HEK293 (cell line): ENCODE measurements at regions not wholly inside any gene's neighbourhood (a gene's known extent, or its start where the extent isn't known, plus 50 kb on each side); places are given as distances from the start of the nearest gene placed in this dataset.

Experiments
- CTCF ChIA-PET: fragments of 350-600 bp; formaldehyde crosslinking; extraction: SDS; loops from one replicate; lab custom pipeline; 2021; ENCODE audit warnings: antibody characterized with exemption; lab: Yijun Ruan, JAX
- POLR2A ChIA-PET: fragments of 300-600 bp; formaldehyde crosslinking; extraction: SDS; loops from one replicate; lab custom pipeline; 2020; ENCODE audit warnings: antibody characterized with exemption, inconsistent platforms; lab: Yijun Ruan, JAX
- H3K27ac ChIP-seq: fragments of 200-500 bp; sonication (Bioruptor generic); 2 replicates; pipeline ENCODE4 v1.5.1; 2014; ENCODE audit warnings: low read depth, low read length, control low read depth, inconsistent platforms; ENCODE audit errors: extremely low read depth
- H3K36me3 ChIP-seq, 2 experiments: fragments of 200-500 bp in 1 of 2; sonication (Bioruptor generic) in 1 of 2; 1 replicate in 1 of 2; 2 replicates in 1 of 2; pipeline ENCODE4 v1.5.1; 2014 to 2017; ENCODE audit warnings: inconsistent platforms in 2 of 2, low read length in 2 of 2; ENCODE audit not compliant: control insufficient read depth in 2 of 2, insufficient read depth in 1 of 2
- H3K4me1 ChIP-seq: fragments of 200-500 bp; sonication (Bioruptor generic); 2 replicates; pipeline ENCODE4 v1.5.1; 2014; ENCODE audit warnings: mild to moderate bottlenecking, low read length, inconsistent platforms; ENCODE audit not compliant: control insufficient read depth, insufficient read depth
- H3K4me3 ChIP-seq: 2 replicates; pipeline ENCODE4 v1.5.1; 2011; ENCODE audit warnings: low read depth, mild to moderate bottlenecking, control low read depth, low read length, moderate library complexity
- H3K9me3 ChIP-seq: fragments of 200-500 bp; sonication (Bioruptor generic); 2 replicates; pipeline ENCODE4 v1.5.1; 2014; ENCODE audit warnings: low read depth, low read length, inconsistent platforms; ENCODE audit not compliant: control insufficient read depth, insufficient read depth
- MYNN ChIP-seq: fragments of 450-650 bp; formaldehyde crosslinking; IDR thresholded peaks from 2 replicates; pipeline ENCODE4 v1.5.1; 2016; ENCODE audit warnings: missing biosample characterization, missing genetic modification characterization, borderline replicate concordance
- PRDM10 ChIP-seq: fragments of 450-650 bp; formaldehyde crosslinking; IDR thresholded peaks from 2 replicates; pipeline ENCODE4 v1.5.1; 2016; ENCODE audit warnings: missing biosample characterization, missing genetic modification characterization
- SCRT2 ChIP-seq: fragments of 450-650 bp; formaldehyde crosslinking; IDR thresholded peaks from 2 replicates; pipeline ENCODE4 v1.5.1; 2016; ENCODE audit warnings: missing biosample characterization, missing genetic modification characterization
- ZBTB7A ChIP-seq: fragments of 450-650 bp; formaldehyde crosslinking; IDR thresholded peaks from 2 replicates; pipeline ENCODE4 v1.5.1; 2016; ENCODE audit warnings: low read depth, missing biosample characterization, missing genetic modification characterization
- ZNF155 ChIP-seq: fragments of 450-650 bp; formaldehyde crosslinking; IDR thresholded peaks from 2 replicates; pipeline ENCODE4 v1.5.1; 2016; ENCODE audit warnings: missing biosample characterization, missing genetic modification characterization
- ZNF169 ChIP-seq: fragments of 450-650 bp; formaldehyde crosslinking; IDR thresholded peaks from 2 replicates; pipeline ENCODE4 v1.5.1; 2016; ENCODE audit warnings: missing biosample characterization, missing genetic modification characterization
- ZNF19 ChIP-seq: fragments of 450-650 bp; formaldehyde crosslinking; IDR thresholded peaks from 2 replicates; pipeline ENCODE4; 2016; ENCODE audit warnings: missing biosample characterization, missing genetic modification characterization, low read depth
- ZNF211 ChIP-seq: fragments of 450-650 bp; formaldehyde crosslinking; IDR thresholded peaks from 2 replicates; pipeline ENCODE4 v1.5.1; 2016; ENCODE audit warnings: low read depth, missing biosample characterization, missing genetic modification characterization
- ZNF214 ChIP-seq: fragments of 450-650 bp; formaldehyde crosslinking; IDR thresholded peaks from 2 replicates; pipeline ENCODE4 v1.5.1; 2017; ENCODE audit warnings: missing biosample characterization, mild to moderate bottlenecking, missing genetic modification characterization, borderline replicate concordance
- ZNF239 ChIP-seq: fragments of 450-650 bp; formaldehyde crosslinking; IDR thresholded peaks from 2 replicates; pipeline ENCODE4 v1.5.1; 2016; ENCODE audit warnings: missing biosample characterization, missing genetic modification characterization
- ZNF302 ChIP-seq: fragments of 450-650 bp; formaldehyde crosslinking; IDR thresholded peaks from 2 replicates; pipeline ENCODE4 v1.5.1; 2016; ENCODE audit warnings: missing biosample characterization, missing genetic modification characterization, low read depth
- ZNF48 ChIP-seq: fragments of 450-650 bp; formaldehyde crosslinking; IDR thresholded peaks from 2 replicates; pipeline ENCODE4 v1.5.1; 2016; ENCODE audit warnings: missing biosample characterization, missing genetic modification characterization
- ZNF488 ChIP-seq: fragments of 450-650 bp; formaldehyde crosslinking; IDR thresholded peaks from 2 replicates; pipeline ENCODE4 v1.5.1; 2016; ENCODE audit warnings: missing biosample characterization, missing genetic modification characterization
- ZNF514 ChIP-seq: fragments of 450-650 bp; formaldehyde crosslinking; IDR thresholded peaks from 2 replicates; pipeline ENCODE4 v1.5.1; 2016; ENCODE audit warnings: missing biosample characterization, missing genetic modification characterization
- ZNF521 ChIP-seq: fragments of 450-650 bp; formaldehyde crosslinking; IDR thresholded peaks from 2 replicates; pipeline ENCODE4 v1.5.1; 2017; ENCODE audit warnings: missing biosample characterization, mild to moderate bottlenecking, missing genetic modification characterization
- ZNF548 ChIP-seq: fragments of 450-650 bp; formaldehyde crosslinking; IDR thresholded peaks from 2 replicates; pipeline ENCODE4 v1.5.1; 2016; ENCODE audit warnings: missing biosample characterization, missing genetic modification characterization
- ZNF670 ChIP-seq: fragments of 450-650 bp; formaldehyde crosslinking; IDR thresholded peaks from 2 replicates; pipeline ENCODE4 v1.5.1; 2016; ENCODE audit warnings: missing biosample characterization, missing genetic modification characterization, low read depth
- ZNF677 ChIP-seq: fragments of 450-650 bp; IDR thresholded peaks from 2 replicates; pipeline ENCODE4 v1.5.0; 2018; ENCODE audit warnings: missing biosample characterization, mild to moderate bottlenecking, missing genetic modification characterization, moderate library complexity
- ZNF768 ChIP-seq: fragments of 450-650 bp; formaldehyde crosslinking; IDR thresholded peaks from 2 replicates; pipeline ENCODE4 v1.5.1; 2018; ENCODE audit warnings: missing biosample characterization, mild to moderate bottlenecking, missing genetic modification characterization
- ZNF792 ChIP-seq: fragments of 450-650 bp; formaldehyde crosslinking; IDR thresholded peaks from 2 replicates; pipeline ENCODE4 v1.5.1; 2016; ENCODE audit warnings: missing biosample characterization, missing genetic modification characterization
- ZNF830 ChIP-seq: fragments of 450-650 bp; IDR thresholded peaks from 2 replicates; pipeline ENCODE4 v1.5.0; 2018; ENCODE audit warnings: missing biosample characterization, missing genetic modification characterization, low read depth, mild to moderate bottlenecking, moderate library complexity
- TF ChIP-seq, protein P1 (sequence below): fragments of 450-650 bp; formaldehyde crosslinking; IDR thresholded peaks from 2 replicates; pipeline ENCODE4 v1.5.1; 2016; ENCODE audit warnings: missing biosample characterization, missing genetic modification characterization

- Histone ChIP-seq H3K36me3 (no peaks in the 10 kb centered on the region), H3K27ac (no peak overlapping the region), H3K4me1 (no peaks in the 10 kb centered on the region), H3K4me3 (no peak overlapping the region)
- CTCF ChIA-PET: no interaction called here
- POLR2A ChIA-PET: no interaction called here
- TF ChIP-seq ZNF155 (no peak), MYNN (tag by site-specific recombination) (no peak), ZNF768 (no peak), ZNF488 (tag by site-specific recombination) (no peak), ZNF548 (tag by site-specific recombination) (no peak), ZNF169 (tag by site-specific recombination) (no peak), ZNF670 (tag by site-specific recombination) (no peak), ZNF830 (no peak), PRDM10 (tag by site-specific recombination) (no peak), ZNF211 (no peak), SCRT2 (tag by site-specific recombination) (no peak), ZBTB7A (tag by site-specific recombination) (no peak), ZNF239 (tag by site-specific recombination) (no peak), ZNF677 (tag by site-specific recombination) (no peak), ZNF48 (tag by site-specific recombination) (no peak), ZNF214 (no peak), ZNF521 (tag by site-specific recombination) (no peak), ZNF302 (tag by site-specific recombination) (no peak)
- TF ChIP-seq, protein P1, sequence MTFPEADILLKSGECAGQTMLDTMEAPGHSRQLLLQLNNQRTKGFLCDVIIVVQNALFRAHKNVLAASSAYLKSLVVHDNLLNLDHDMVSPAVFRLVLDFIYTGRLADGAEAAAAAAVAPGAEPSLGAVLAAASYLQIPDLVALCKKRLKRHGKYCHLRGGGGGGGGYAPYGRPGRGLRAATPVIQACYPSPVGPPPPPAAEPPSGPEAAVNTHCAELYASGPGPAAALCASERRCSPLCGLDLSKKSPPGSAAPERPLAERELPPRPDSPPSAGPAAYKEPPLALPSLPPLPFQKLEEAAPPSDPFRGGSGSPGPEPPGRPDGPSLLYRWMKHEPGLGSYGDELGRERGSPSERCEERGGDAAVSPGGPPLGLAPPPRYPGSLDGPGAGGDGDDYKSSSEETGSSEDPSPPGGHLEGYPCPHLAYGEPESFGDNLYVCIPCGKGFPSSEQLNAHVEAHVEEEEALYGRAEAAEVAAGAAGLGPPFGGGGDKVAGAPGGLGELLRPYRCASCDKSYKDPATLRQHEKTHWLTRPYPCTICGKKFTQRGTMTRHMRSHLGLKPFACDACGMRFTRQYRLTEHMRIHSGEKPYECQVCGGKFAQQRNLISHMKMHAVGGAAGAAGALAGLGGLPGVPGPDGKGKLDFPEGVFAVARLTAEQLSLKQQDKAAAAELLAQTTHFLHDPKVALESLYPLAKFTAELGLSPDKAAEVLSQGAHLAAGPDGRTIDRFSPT (tag by site-specific recombination): no peak
- TF ChIP-seq, all 188 proteins: peak for 0
- no peaks in the 10 kb centered on the region for H3K9me3 ChIP-seq
These were observed 146.2 kb downstream of the ENGASE start for GRCh38 chr17:79220713-79221291.

- Histone ChIP-seq H3K27ac (no peak overlapping the region), H3K36me3 (no peaks in the 10 kb centered on the region), H3K4me1 (no peaks in the 10 kb centered on the region), H3K9me3 (no peaks in the 10 kb centered on the region), H3K4me3 (no peak overlapping the region)
- no peak for TF ChIP-seq ZNF792 (tag by site-specific recombination)
- no peak for TF ChIP-seq ZNF19 (tag by site-specific recombination)
- no peak for TF ChIP-seq ZNF514 (tag by site-specific recombination)
- POLR2A ChIA-PET: no interaction called here
- CTCF ChIA-PET: interaction anchor here (1.3 kb wide), 1 partner anchor 168 kb away, joined by 6 read pairs; no protein-coding TSS in a partner anchor
These were observed 145.6 kb downstream of the ENGASE start for GRCh38 chr17:79220201-79220712.
